Heart left ventricle (tissue), 13 donors: ENCODE measurements at regions not wholly inside any gene's neighbourhood (a gene's known extent, or its start where the extent isn't known, plus 50 kb on each side); places are given as distances from the start of the nearest gene placed in this dataset.

Experiments used
- CTCF ChIP-seq, 12 donors: fragments of 200-600 bp; sonication (generic) in 4 of 12; IDR thresholded peaks; one replicate each; pipeline versions ENCODE4 v1.5.0 to v1.8.0; 2018 to 2022; ENCODE audit warnings: antibody characterized with exemption in 12 of 12, mild to moderate bottlenecking in 5 of 12
- POLR2A ChIP-seq, 2 donors: fragments of 450-650 bp; IDR thresholded peaks; one replicate each; pipeline ENCODE4 v1.6.1; 2017; ENCODE audit warnings: antibody characterized with exemption in 2 of 2, mild to moderate bottlenecking in 2 of 2, moderate library complexity in 2 of 2
- donor health status: ischemic (EF 13 %, LVEDD 7.1; RV severe dilation, severe dysfunction).
- donor health status: DM: no; HTN: yes; CAD: no.
- donor health status: DM: no; HTN: no; CAD: no.
- donor health status: ischemic (EF 25% LVEDD 6.9; RV normal size, moderate dysfunction).
- donor health status: ischemic (EF 25% LVEDD 5.7; RV mildly dilated, moderate dysfunction).
- donor health status: ischemic (EF 35%, LVEDD 5.7; RV mildly dilated, moderate dysfunction).
- donor health status: nonischemic (EF 11% LVEDD 7.7; RV severe dilation, severe dysfunction).
- donor health status: DM: yes; HTN: yes; CAD: no.
- donor health status: PGD.
- donor health status: ischemic (EF 29% LVEDD 5.4; RV normal size, mild dysfunction).
- donor health status: nonischemic (EF 23%, LVEDD 6.1; RV moderate dilation, normal function).

- TF ChIP-seq CTCF (IDR thresholded peaks at IDR 0.05) (no peak), POLR2A (IDR thresholded peaks at IDR 0.05) (no peak)
Observed at GRCh38 chr1:108072776-108073175, 107.8 kb upstream of the VAV3 start.
